ENCODE measurements at regions not wholly inside any gene's neighbourhood (a gene's known extent, or its start where the extent isn't known, plus 50 kb on each side); places are given as distances from the start of the nearest gene placed in this dataset.

- Histone ChIP-seq H2AFZ (no peak overlapping the region), H3K27me3 (ENCODE audit: insufficient read depth) (no peaks in the 10 kb centered on the region), H4K20me1 (replicated peaks; ENCODE audit: insufficient read depth) (no peaks in the 10 kb centered on the region), H3F3A (replicated peaks; ENCODE audit: low read depth) (no peaks in the 10 kb centered on the region), H3K4me1 (ENCODE audit: insufficient read depth) (no peaks in the 10 kb centered on the region), H3K4me3 (no peak overlapping the region), H3K27ac (ENCODE audit: low read depth) (no peak overlapping the region), H3K36me3 (ENCODE audit: insufficient read depth) (no peaks in the 10 kb centered on the region), H3K9me2 (ENCODE audit: insufficient read depth) (0 out of 2 replicates have a peak, but pooled peaks cover 6% of the 10 kb centered on the region), H3K79me2 (replicated peaks; ENCODE audit: insufficient read depth) (no peaks in the 10 kb centered on the region), H3K4me2 (no peak overlapping the region)
- H3K9me3 Mint-ChIP-seq: peaks cover 3% of the 10 kb centered on the region; the same call in 1 of the 3 replicates
- ATAC-seq (no peak), DNase-seq (ENCODE audit: low spot score) (no peak)
- no peaks in the 10 kb centered on the region for H3K36me3 Mint-ChIP-seq (ENCODE audit: low read depth)
- no peak for TF ChIP-seq CREB1 (CRISPR knock-in tag; IDR thresholded peaks at IDR 0.05; ENCODE audit: low read depth)
- TF ChIP-seq JUNB (IDR thresholded peaks at IDR 0.05; ENCODE audit: unreplicated experiment): no peak
- TF ChIP-seq, protein P1, sequence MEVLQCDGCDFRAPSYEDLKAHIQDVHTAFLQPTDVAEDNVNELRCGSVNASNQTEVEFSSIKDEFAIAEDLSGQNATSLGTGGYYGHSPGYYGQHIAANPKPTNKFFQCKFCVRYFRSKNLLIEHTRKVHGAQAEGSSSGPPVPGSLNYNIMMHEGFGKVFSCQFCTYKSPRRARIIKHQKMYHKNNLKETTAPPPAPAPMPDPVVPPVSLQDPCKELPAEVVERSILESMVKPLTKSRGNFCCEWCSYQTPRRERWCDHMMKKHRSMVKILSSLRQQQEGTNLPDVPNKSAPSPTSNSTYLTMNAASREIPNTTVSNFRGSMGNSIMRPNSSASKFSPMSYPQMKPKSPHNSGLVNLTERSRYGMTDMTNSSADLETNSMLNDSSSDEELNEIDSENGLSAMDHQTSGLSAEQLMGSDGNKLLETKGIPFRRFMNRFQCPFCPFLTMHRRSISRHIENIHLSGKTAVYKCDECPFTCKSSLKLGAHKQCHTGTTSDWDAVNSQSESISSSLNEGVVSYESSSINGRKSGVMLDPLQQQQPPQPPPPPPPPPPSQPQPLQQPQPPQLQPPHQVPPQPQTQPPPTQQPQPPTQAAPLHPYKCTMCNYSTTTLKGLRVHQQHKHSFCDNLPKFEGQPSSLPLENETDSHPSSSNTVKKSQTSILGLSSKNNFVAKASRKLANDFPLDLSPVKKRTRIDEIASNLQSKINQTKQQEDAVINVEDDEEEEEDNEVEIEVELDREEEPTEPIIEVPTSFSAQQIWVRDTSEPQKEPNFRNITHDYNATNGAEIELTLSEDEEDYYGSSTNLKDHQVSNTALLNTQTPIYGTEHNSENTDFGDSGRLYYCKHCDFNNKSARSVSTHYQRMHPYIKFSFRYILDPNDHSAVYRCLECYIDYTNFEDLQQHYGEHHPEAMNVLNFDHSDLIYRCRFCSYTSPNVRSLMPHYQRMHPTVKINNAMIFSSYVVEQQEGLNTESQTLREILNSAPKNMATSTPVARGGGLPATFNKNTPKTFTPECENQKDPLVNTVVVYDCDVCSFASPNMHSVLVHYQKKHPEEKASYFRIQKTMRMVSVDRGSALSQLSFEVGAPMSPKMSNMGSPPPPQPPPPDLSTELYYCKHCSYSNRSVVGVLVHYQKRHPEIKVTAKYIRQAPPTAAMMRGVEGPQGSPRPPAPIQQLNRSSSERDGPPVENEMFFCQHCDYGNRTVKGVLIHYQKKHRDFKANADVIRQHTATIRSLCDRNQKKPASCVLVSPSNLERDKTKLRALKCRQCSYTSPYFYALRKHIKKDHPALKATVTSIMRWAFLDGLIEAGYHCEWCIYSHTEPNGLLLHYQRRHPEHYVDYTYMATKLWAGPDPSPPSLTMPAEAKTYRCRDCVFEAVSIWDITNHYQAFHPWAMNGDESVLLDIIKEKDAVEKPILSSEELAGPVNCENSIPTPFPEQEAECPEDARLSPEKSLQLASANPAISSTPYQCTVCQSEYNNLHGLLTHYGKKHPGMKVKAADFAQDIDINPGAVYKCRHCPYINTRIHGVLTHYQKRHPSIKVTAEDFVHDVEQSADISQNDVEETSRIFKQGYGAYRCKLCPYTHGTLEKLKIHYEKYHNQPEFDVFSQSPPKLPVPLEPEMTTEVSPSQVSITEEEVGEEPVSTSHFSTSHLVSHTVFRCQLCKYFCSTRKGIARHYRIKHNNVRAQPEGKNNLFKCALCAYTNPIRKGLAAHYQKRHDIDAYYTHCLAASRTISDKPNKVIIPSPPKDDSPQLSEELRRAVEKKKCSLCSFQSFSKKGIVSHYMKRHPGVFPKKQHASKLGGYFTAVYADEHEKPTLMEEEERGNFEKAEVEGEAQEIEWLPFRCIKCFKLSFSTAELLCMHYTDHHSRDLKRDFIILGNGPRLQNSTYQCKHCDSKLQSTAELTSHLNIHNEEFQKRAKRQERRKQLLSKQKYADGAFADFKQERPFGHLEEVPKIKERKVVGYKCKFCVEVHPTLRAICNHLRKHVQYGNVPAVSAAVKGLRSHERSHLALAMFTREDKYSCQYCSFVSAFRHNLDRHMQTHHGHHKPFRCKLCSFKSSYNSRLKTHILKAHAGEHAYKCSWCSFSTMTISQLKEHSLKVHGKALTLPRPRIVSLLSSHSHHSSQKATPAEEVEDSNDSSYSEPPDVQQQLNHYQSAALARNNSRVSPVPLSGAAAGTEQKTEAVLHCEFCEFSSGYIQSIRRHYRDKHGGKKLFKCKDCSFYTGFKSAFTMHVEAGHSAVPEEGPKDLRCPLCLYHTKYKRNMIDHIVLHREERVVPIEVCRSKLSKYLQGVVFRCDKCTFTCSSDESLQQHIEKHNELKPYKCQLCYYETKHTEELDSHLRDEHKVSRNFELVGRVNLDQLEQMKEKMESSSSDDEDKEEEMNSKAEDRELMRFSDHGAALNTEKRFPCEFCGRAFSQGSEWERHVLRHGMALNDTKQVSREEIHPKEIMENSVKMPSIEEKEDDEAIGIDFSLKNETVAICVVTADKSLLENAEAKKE (CRISPR knock-in tag; IDR thresholded peaks at IDR 0.05): no peak
- no peak for TF ChIP-seq NANOG (IDR thresholded peaks at IDR 0.05; ENCODE audit: borderline replicate concordance)
- TF ChIP-seq, protein P2, sequence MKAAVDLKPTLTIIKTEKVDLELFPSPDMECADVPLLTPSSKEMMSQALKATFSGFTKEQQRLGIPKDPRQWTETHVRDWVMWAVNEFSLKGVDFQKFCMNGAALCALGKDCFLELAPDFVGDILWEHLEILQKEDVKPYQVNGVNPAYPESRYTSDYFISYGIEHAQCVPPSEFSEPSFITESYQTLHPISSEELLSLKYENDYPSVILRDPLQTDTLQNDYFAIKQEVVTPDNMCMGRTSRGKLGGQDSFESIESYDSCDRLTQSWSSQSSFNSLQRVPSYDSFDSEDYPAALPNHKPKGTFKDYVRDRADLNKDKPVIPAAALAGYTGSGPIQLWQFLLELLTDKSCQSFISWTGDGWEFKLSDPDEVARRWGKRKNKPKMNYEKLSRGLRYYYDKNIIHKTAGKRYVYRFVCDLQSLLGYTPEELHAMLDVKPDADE (IDR thresholded peaks at IDR 0.05): no peak
- no peaks in the 10 kb centered on the region for H3K27me3 Mint-ChIP-seq (ENCODE audit: insufficient read depth, low read depth, poor library complexity)
- H3K4me3 Mint-ChIP-seq: no peak overlapping the region
- 0 out of 3 replicates have a peak, but pooled peaks cover 2% of the 10 kb centered on the region for H3K4me1 Mint-ChIP-seq
- H3K27ac Mint-ChIP-seq: no peak overlapping the region
Measured at GRCh38 chr2:134099273-134099672, 154.6 kb upstream of the MGAT5 start.

DNA sequence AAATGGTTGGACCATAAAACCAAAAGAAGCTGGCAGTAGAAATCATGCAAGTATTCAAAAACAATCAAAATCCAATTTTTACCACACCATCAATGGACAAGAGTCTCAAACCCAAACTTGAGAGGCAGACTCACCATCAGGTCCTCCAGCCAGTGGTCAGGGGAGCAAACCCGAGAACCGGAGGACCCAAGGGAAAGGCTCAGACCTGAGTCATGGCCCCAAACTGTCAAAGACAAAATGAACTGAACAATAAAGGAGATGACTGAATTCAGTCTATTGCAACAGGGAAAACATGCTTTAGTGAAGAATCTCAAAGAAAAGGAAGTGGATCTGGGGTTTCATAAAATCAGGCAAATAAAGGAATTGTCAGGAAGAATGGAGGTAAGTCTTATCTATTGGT, 150.7 kb upstream of the MGAT5 start:
- peaks cover 5% of the 10 kb centered on the region; the same call in 2 of the 3 replicates for H3K4me1 Mint-ChIP-seq
- peaks cover 2% of the 10 kb centered on the region for H3K27me3 Mint-ChIP-seq (ENCODE audit: insufficient read depth, low read depth, poor library complexity)
- Histone ChIP-seq H3K36me3 (ENCODE audit: insufficient read depth) (no peaks in the 10 kb centered on the region), H3F3A (replicated peaks; ENCODE audit: low read depth) (no peaks in the 10 kb centered on the region), H3K27ac (ENCODE audit: low read depth) (no peak overlapping the region), H3K4me3 (no peak overlapping the region), H3K4me1 (ENCODE audit: insufficient read depth) (no peaks in the 10 kb centered on the region), H2AFZ (no peak overlapping the region), H3K9me2 (ENCODE audit: insufficient read depth) (no peaks in the 10 kb centered on the region), H3K4me2 (no peak overlapping the region), H3K79me2 (replicated peaks; ENCODE audit: insufficient read depth) (no peaks in the 10 kb centered on the region), H4K20me1 (replicated peaks; ENCODE audit: insufficient read depth) (no peaks in the 10 kb centered on the region), H3K27me3 (ENCODE audit: insufficient read depth) (no peaks in the 10 kb centered on the region)
- no peak for TF ChIP-seq ZNF331 (CRISPR knock-in tag; IDR thresholded peaks at IDR 0.05; ENCODE audit: low read depth)
- no peak for TF ChIP-seq CTCF (conservative IDR thresholded peaks at IDR 0.05; ENCODE audit: low read depth in 2 of 2)
- H3K4me3 Mint-ChIP-seq: no peak overlapping the region
- peaks cover 5% of the 10 kb centered on the region; the same call in 2 of the 3 replicates for H3K9me3 Mint-ChIP-seq
- ATAC-seq: no peak
- peaks cover 3% of the 10 kb centered on the region; the same call in 1 of the 3 replicates for H3K36me3 Mint-ChIP-seq (ENCODE audit: low read depth)
- DNase-seq (ENCODE audit: low spot score): no peak
- no peak overlapping the region for H3K27ac Mint-ChIP-seq

Measured in GM23338 (cell line).